ENCODE measurements at regions not wholly inside any gene's neighbourhood (a gene's known extent, or its start where the extent isn't known, plus 50 kb on each side); places are given as distances from the start of the nearest gene placed in this dataset.

DNA sequence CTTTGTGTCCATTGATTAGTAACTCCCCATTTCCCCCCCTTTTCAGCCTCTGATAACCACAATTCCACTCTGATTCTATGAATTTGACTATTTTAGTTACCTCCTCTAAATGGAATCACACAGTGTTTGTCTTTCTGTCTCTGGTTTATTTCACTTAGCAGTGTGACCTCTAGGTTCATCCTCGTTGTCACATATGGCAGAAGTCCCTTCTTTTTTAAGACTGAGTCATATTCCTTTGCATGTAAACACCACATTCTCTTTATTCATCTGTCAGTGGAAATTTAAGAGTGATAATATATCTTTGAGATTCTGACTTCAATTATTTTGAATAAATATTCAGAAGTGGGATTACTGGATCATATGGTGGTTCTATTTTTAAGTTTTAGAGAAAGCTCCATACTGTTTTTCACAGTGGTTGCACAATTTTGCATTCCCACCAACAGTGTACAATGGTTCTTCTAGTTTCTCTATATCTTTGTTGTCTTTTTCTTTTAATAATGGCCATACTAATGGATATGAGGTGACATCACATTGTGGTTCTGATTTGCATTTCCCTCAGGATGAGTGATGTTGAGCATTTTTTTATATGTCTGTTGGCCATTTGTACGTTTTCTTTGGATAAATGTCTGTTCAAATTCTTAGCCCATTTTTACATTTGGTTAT, 126.1 kb upstream of the GRB10 start:
- TF ChIP-seq, protein P1, sequence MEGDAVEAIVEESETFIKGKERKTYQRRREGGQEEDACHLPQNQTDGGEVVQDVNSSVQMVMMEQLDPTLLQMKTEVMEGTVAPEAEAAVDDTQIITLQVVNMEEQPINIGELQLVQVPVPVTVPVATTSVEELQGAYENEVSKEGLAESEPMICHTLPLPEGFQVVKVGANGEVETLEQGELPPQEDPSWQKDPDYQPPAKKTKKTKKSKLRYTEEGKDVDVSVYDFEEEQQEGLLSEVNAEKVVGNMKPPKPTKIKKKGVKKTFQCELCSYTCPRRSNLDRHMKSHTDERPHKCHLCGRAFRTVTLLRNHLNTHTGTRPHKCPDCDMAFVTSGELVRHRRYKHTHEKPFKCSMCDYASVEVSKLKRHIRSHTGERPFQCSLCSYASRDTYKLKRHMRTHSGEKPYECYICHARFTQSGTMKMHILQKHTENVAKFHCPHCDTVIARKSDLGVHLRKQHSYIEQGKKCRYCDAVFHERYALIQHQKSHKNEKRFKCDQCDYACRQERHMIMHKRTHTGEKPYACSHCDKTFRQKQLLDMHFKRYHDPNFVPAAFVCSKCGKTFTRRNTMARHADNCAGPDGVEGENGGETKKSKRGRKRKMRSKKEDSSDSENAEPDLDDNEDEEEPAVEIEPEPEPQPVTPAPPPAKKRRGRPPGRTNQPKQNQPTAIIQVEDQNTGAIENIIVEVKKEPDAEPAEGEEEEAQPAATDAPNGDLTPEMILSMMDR (IDR thresholded peaks at IDR 0.05), result no peak
- no peak for TF ChIP-seq POLR2A (IDR thresholded peaks at IDR 0.05)
